ENCODE measurements at regions not wholly inside any gene's neighbourhood (a gene's known extent, or its start where the extent isn't known, plus 50 kb on each side); places are given as distances from the start of the nearest gene placed in this dataset.

- Histone ChIP-seq H3K36me3 (ENCODE audit: low read depth) (no peaks in the 10 kb centered on the region), H3K4me3 (ENCODE audit: severe bottlenecking) (no peak overlapping the region), H3K27me3 (ENCODE audit: insufficient read depth, poor library complexity, severe bottlenecking) (no peaks in the 10 kb centered on the region), H3K4me1 (ENCODE audit: insufficient read depth, poor library complexity, severe bottlenecking) (peaks cover 38% of the 10 kb centered on the region), H3K27ac (ENCODE audit: poor library complexity, severe bottlenecking) (no peak overlapping the region), H3K9me3 (ENCODE audit: severe bottlenecking) (no peaks in the 10 kb centered on the region)
- TF ChIP-seq CTCF (IDR thresholded peaks at IDR 0.05; ENCODE audit: poor library complexity, severe bottlenecking) = no peak
- ATAC-seq (ENCODE audit: low read depth) (no peak), DNase-seq (ENCODE audit: low spot score) (no peak)
These were observed 189.7 kb downstream of the SHQ1 start for GRCh38 chr3:72658466-72659100.

- no peak for ATAC-seq (ENCODE audit: low read depth)
These were observed 190.6 kb downstream of the SHQ1 start for GRCh38 chr3:72657666-72658065.

GRCh38 chr3:72655723-72656122, 192.5 kb downstream of the SHQ1 start:
- no peak for ATAC-seq (ENCODE audit: low read depth)
- H3K27me3 ChIP-seq (ENCODE audit: insufficient read depth, poor library complexity, severe bottlenecking) = no peaks in the 10 kb centered on the region
- peaks cover 35% of the 10 kb centered on the region for H3K4me1 ChIP-seq (ENCODE audit: insufficient read depth, poor library complexity, severe bottlenecking)
- H3K36me3 ChIP-seq (ENCODE audit: low read depth) = no peaks in the 10 kb centered on the region
- no peak overlapping the region for H3K27ac ChIP-seq (ENCODE audit: poor library complexity, severe bottlenecking)
- TF ChIP-seq CTCF (IDR thresholded peaks at IDR 0.05; ENCODE audit: poor library complexity, severe bottlenecking) = no peak
- H3K9me3 ChIP-seq (ENCODE audit: severe bottlenecking) = no peaks in the 10 kb centered on the region
- DNase-seq (ENCODE audit: low spot score) = no peak
- H3K4me3 ChIP-seq (ENCODE audit: severe bottlenecking) = no peak overlapping the region

More at GRCh38 chr3:72657666-72658065, 190.6 kb downstream of the SHQ1 start:
- Histone ChIP-seq H3K27ac (ENCODE audit: poor library complexity, severe bottlenecking) (no peak overlapping the region), H3K36me3 (ENCODE audit: low read depth) (no peaks in the 10 kb centered on the region), H3K4me1 (ENCODE audit: insufficient read depth, poor library complexity, severe bottlenecking) (peaks cover 38% of the 10 kb centered on the region), H3K9me3 (ENCODE audit: severe bottlenecking) (no peaks in the 10 kb centered on the region), H3K27me3 (ENCODE audit: insufficient read depth, poor library complexity, severe bottlenecking) (no peaks in the 10 kb centered on the region), H3K4me3 (ENCODE audit: severe bottlenecking) (no peak overlapping the region)
- TF ChIP-seq CTCF (IDR thresholded peaks at IDR 0.05; ENCODE audit: poor library complexity, severe bottlenecking) = no peak
- no peak for DNase-seq (ENCODE audit: low spot score)

DNA sequence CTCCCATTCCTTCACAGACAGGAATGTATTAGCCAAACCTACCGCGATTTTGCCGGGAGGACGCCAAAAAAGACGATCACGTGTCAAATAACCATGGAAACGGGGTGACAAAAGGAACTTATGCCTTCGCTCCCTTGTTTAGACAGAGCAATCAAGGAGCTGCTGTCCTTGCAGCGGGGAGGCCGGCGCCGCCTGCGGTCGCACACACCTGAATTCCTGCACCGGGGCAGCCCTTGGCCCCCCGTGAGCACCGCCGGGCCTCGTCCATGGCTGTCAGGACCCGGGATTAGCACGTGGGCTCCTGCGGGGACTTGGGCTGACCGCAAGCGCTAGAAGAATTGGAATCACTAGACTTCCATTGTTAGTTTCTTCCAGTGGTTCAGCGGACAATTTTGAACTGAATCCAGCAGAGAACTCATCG, 193.1 kb downstream of the SHQ1 start:
- Histone ChIP-seq H3K4me3 (ENCODE audit: severe bottlenecking) (no peak overlapping the region), H3K27me3 (ENCODE audit: insufficient read depth, poor library complexity, severe bottlenecking) (no peaks in the 10 kb centered on the region), H3K4me1 (ENCODE audit: insufficient read depth, poor library complexity, severe bottlenecking) (peaks cover 30% of the 10 kb centered on the region), H3K9me3 (ENCODE audit: severe bottlenecking) (no peaks in the 10 kb centered on the region), H3K36me3 (ENCODE audit: low read depth) (no peaks in the 10 kb centered on the region), H3K27ac (ENCODE audit: poor library complexity, severe bottlenecking) (no peak overlapping the region)
- no peak for TF ChIP-seq CTCF (IDR thresholded peaks at IDR 0.05; ENCODE audit: poor library complexity, severe bottlenecking)
- ATAC-seq (ENCODE audit: low read depth) = no peak
- no peak for DNase-seq (ENCODE audit: low spot score)

DNA sequence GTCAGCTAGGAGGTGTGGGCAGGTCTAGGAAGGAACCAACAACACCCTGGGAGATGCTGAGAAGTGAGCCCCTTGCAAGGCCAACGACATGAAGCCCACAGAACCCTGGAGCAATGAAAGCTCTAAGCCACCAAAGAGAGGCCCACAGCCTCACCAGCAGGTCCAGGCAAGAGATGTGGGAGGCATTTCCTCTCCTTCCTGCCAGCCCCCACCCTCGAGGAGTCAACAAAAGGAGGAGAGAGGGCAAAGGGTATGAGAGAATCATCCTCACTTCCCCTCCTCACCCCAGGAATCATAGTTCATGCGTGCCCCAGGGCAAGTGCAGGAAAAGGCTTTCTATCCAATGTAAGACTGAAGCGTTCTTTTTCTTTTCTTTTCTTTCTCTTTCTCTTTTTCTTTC, 195.8 kb downstream of the SHQ1 start:
- TF ChIP-seq CTCF (IDR thresholded peaks at IDR 0.05; ENCODE audit: poor library complexity, severe bottlenecking) = no peak
- H3K36me3 ChIP-seq (ENCODE audit: low read depth) = no peaks in the 10 kb centered on the region
- H3K9me3 ChIP-seq (ENCODE audit: severe bottlenecking) = no peaks in the 10 kb centered on the region
- peaks cover 7% of the 10 kb centered on the region for H3K4me1 ChIP-seq (ENCODE audit: insufficient read depth, poor library complexity, severe bottlenecking)
- H3K27ac ChIP-seq (ENCODE audit: poor library complexity, severe bottlenecking) = no peak overlapping the region
- H3K27me3 ChIP-seq (ENCODE audit: insufficient read depth, poor library complexity, severe bottlenecking) = no peaks in the 10 kb centered on the region
- H3K4me3 ChIP-seq (ENCODE audit: severe bottlenecking) = no peak overlapping the region
- DNase-seq (ENCODE audit: low spot score) (no peak), ATAC-seq (ENCODE audit: low read depth) (0 out of 3 replicates have a peak, but pooled peaks have one; percentile 44)
